ENCODE measurements at regions not wholly inside any gene's neighbourhood (a gene's known extent, or its start where the extent isn't known, plus 50 kb on each side); places are given as distances from the start of the nearest gene placed in this dataset.

DNA sequence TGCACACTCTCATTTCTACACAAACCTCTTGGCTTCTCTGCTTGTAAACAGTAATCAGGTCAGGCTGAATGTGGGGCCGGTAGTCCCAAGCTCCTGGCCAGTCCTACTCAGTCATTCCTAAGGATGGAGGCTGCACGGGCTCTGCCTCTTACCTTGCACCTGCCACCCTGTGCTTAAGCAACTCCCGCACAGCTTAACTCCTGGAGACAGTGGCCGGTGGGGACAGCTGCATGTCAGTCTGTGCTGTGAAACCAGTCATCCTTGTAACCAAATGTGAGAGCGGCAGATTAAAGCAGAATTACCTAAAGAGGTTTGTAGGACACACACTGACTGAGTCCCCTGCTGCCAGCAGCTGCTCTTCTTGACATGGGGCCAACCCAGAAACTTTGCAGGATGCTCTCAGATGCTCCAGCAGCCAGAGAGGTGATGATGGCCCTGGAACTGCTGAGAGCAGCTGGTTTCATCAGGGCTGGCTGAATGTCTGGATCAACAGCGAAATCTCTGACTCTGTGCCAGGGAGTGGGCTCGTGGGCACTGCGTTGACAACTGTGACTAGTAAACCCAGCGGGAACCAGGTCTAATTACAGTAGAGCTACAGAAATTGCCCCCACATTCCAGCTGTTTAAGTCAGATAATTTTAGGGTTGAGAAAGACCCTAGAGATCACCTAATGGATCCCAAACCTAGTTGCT lies 123.7 kb downstream of the ANAPC4 start:
- TF ChIP-seq POLR2A (IDR thresholded peaks at IDR 0.05; ENCODE audit: borderline replicate concordance, extremely low read depth, insufficient read depth, insufficient read length) (no peak), JUND (IDR thresholded peaks at IDR 0.05) (no peak), RAD21 (IDR thresholded peaks at IDR 0.05; ENCODE audit: low read depth) (no peak), FOSL1 (IDR thresholded peaks at IDR 0.05; ENCODE audit: low read depth) (no peak)
- TF ChIP-seq, protein P1, sequence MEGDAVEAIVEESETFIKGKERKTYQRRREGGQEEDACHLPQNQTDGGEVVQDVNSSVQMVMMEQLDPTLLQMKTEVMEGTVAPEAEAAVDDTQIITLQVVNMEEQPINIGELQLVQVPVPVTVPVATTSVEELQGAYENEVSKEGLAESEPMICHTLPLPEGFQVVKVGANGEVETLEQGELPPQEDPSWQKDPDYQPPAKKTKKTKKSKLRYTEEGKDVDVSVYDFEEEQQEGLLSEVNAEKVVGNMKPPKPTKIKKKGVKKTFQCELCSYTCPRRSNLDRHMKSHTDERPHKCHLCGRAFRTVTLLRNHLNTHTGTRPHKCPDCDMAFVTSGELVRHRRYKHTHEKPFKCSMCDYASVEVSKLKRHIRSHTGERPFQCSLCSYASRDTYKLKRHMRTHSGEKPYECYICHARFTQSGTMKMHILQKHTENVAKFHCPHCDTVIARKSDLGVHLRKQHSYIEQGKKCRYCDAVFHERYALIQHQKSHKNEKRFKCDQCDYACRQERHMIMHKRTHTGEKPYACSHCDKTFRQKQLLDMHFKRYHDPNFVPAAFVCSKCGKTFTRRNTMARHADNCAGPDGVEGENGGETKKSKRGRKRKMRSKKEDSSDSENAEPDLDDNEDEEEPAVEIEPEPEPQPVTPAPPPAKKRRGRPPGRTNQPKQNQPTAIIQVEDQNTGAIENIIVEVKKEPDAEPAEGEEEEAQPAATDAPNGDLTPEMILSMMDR (IDR thresholded peaks at IDR 0.05 in 2 of 3, conservative IDR thresholded peaks at IDR 0.05 in 1 of 3; ENCODE audit: borderline replicate concordance in 1 of 3, insufficient read depth in 1 of 3, low read depth in 2 of 3, low read length in 2 of 3) = no peak
